NB4 (cell line): ENCODE measurements at regions not wholly inside any gene's neighbourhood (a gene's known extent, or its start where the extent isn't known, plus 50 kb on each side); places are given as distances from the start of the nearest gene placed in this dataset.

Source experiments
- DNase-seq: peaks from one replicate; pipeline ENCODE4 v3.0.0; 2010; ENCODE audit warnings: low read depth
- H3K4me3 ChIP-seq: one replicate; pipeline ENCODE4 v1.5.1; 2011; ENCODE audit warnings: mild to moderate bottlenecking, low read depth, low read length, moderate library complexity
- CTCF ChIP-seq: IDR thresholded peaks from one replicate; pipeline ENCODE4 v1.5.1; 2012; ENCODE audit warnings: low read depth, low read length
- MAX ChIP-seq: IDR thresholded peaks from 2 replicates; pipeline ENCODE4 v1.6.1; 2011; ENCODE audit warnings: low read depth, low read length
- MYC ChIP-seq: IDR thresholded peaks from 2 replicates; pipeline ENCODE4 v1.6.1; 2011; ENCODE audit warnings: low read depth, low read length
- POLR2A ChIP-seq: IDR thresholded peaks from 2 replicates; pipeline ENCODE4 v1.6.1; 2011; ENCODE audit warnings: mild to moderate bottlenecking; ENCODE audit not compliant: insufficient read length; ENCODE audit errors: extremely low read depth

- TF ChIP-seq CTCF (no peak), MYC (no peak), MAX (no peak), POLR2A (no peak)
- no peak for DNase-seq
- H3K4me3 ChIP-seq, result no peak overlapping the region
These were observed 841.4 kb upstream of the LRATD1 start for GRCh38 chr2:13791019-13791547.

GRCh38 chr2:13806539-13806938, 826.0 kb upstream of the LRATD1 start:
- no peak for TF ChIP-seq POLR2A
- TF ChIP-seq MAX, result no peak
- TF ChIP-seq CTCF, result no peak
- TF ChIP-seq MYC, result no peak
- no peak overlapping the region for H3K4me3 ChIP-seq
- no peak for DNase-seq

- no peak for DNase-seq
- H3K4me3 ChIP-seq, result no peak overlapping the region
- TF ChIP-seq CTCF (no peak), MYC (no peak), POLR2A (no peak), MAX (no peak)
These were observed 819.3 kb upstream of the LRATD1 start for GRCh38 chr2:13813236-13813635.

- TF ChIP-seq POLR2A (no peak), MAX (no peak), MYC (no peak), CTCF (no peak)
- H3K4me3 ChIP-seq, result no peak overlapping the region
- no peak for DNase-seq
These were observed 814.5 kb upstream of the LRATD1 start for GRCh38 chr2:13818002-13818401.

GRCh38 chr2:13819896-13820295, 812.6 kb upstream of the LRATD1 start:
- TF ChIP-seq MAX, result no peak
- TF ChIP-seq POLR2A, result no peak
- TF ChIP-seq MYC, result no peak
- TF ChIP-seq CTCF, result no peak
- DNase-seq, result no peak
- H3K4me3 ChIP-seq, result no peak overlapping the region
